ENCODE measurements at regions not wholly inside any gene's neighbourhood (a gene's known extent, or its start where the extent isn't known, plus 50 kb on each side); places are given as distances from the start of the nearest gene placed in this dataset.

GRCh38 chr9:13552606-13553215 lies 273.2 kb upstream of the MPDZ start:
- TF ChIP-seq CTCF (IDR thresholded peaks at IDR 0.05) (no peak), EP300 (IDR thresholded peaks at IDR 0.05) (no peak), POLR2A (IDR thresholded peaks at IDR 0.05) (no peak)
